ENCODE measurements at regions not wholly inside any gene's neighbourhood (a gene's known extent, or its start where the extent isn't known, plus 50 kb on each side); places are given as distances from the start of the nearest gene placed in this dataset.

DNA sequence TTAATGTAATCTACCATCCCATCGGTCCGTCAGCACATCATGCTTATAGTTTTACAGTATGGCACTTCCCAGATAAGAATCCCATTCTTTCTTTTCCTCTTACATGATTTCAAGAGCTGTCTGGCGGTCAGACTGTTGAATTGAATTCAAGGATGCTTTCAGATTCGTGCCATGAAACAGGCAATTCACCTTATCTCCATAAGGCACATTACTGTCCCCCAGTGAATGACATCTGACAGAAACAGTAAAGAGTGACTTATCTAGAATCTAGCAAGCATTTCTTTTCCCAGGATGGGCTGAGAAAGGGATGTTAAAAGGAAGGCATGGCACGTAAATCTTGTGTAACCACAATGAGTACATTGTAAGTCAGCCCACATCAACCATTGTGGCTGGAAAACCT, 61.1 kb upstream of the SEM1 start:
- Histone ChIP-seq H3K4me3 (no peak overlapping the region), H3K36me3 (no peaks in the 10 kb centered on the region), H3K27me3 (no peaks in the 10 kb centered on the region), H3K9me3 (no peaks in the 10 kb centered on the region), H3K27ac (no peak overlapping the region), H3K4me1 (no peaks in the 10 kb centered on the region)
- TF ChIP-seq, protein P1, sequence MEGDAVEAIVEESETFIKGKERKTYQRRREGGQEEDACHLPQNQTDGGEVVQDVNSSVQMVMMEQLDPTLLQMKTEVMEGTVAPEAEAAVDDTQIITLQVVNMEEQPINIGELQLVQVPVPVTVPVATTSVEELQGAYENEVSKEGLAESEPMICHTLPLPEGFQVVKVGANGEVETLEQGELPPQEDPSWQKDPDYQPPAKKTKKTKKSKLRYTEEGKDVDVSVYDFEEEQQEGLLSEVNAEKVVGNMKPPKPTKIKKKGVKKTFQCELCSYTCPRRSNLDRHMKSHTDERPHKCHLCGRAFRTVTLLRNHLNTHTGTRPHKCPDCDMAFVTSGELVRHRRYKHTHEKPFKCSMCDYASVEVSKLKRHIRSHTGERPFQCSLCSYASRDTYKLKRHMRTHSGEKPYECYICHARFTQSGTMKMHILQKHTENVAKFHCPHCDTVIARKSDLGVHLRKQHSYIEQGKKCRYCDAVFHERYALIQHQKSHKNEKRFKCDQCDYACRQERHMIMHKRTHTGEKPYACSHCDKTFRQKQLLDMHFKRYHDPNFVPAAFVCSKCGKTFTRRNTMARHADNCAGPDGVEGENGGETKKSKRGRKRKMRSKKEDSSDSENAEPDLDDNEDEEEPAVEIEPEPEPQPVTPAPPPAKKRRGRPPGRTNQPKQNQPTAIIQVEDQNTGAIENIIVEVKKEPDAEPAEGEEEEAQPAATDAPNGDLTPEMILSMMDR (IDR thresholded peaks at IDR 0.05) = no peak
- no peak for DNase-seq (ENCODE audit: low spot score)

DNA sequence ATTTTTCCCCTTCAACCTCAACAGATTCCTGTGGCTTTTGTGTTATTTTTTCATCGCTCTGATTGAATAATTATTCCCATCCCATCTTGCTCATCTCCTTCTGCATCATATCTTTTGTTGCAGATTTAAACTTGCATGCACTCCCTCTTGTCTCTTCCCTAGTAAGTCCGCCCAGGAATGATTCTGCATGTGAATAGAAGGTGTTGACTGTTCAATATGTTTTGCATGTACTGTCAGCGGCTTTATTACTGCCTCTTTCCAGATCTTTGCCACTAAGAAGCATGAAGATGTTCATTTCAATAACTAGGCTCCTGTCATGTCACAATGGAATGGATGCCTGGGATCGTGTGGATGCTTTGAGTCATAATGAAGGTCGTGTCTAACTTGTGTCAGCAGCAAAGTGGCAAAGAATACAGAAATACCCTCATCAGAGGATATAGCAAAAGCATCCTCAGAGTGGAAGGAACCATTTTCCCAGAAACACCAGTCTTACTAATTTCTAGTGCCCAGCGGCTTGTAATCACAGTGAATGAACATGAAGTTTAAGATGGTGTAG, 62.6 kb upstream of the SEM1 start:
- Histone ChIP-seq H3K4me1 (no peaks in the 10 kb centered on the region), H3K9me3 (no peaks in the 10 kb centered on the region), H3K27me3 (no peaks in the 10 kb centered on the region), H3K36me3 (no peaks in the 10 kb centered on the region), H3K27ac (no peak overlapping the region), H3K4me3 (no peak overlapping the region)
- DNase-seq (ENCODE audit: low spot score) = no peak
- TF ChIP-seq, protein P1 (IDR thresholded peaks at IDR 0.05) = no peak

DNA sequence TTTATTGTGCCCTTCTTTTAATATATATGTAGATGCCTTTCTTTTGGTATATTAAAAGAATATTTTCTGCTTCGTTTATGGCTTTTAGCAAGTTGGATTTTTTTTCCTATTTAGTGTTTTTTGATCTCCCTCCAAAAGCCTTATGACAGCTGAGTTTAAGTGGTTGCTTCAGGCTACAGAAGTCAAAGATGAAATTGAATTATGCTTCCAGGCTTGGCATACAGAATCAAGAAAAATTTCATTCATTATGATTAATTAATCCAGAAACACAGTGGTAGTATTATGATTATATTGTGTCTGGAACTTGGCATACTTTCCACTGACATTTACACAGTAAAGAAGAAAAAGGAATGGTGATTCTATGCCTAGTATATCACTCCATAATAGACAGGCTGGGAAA, 63.8 kb upstream of the SEM1 start:
- TF ChIP-seq, protein P1 (IDR thresholded peaks at IDR 0.05) = no peak
- DNase-seq (ENCODE audit: low spot score) = no peak
- no peaks in the 10 kb centered on the region for H3K27me3 ChIP-seq
- no peaks in the 10 kb centered on the region for H3K36me3 ChIP-seq
- no peaks in the 10 kb centered on the region for H3K4me1 ChIP-seq
- H3K4me3 ChIP-seq = no peak overlapping the region
- H3K9me3 ChIP-seq = no peaks in the 10 kb centered on the region
- H3K27ac ChIP-seq = no peak overlapping the region

DNA sequence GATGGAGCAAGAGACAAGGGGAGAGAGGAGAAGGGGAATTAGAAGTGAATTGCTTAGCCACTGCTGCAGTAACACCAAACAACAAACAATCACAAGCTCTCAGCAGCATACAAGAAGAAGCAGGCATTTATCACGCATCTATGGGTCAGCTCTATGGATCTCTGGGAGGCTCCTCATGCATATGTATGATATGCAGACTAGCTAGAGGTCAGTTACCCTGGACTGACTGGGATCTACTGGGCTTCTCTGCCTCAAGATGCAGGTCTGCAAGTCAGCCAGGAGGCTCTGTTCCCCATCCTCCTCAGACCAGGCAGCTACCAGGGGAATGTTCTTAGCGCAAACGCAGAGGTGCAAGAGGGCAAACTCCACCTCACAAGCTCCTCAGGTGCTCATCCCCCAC, 64.7 kb upstream of the SEM1 start:
- no peaks in the 10 kb centered on the region for H3K36me3 ChIP-seq
- no peaks in the 10 kb centered on the region for H3K9me3 ChIP-seq
- H3K27me3 ChIP-seq = no peaks in the 10 kb centered on the region
- no peak for DNase-seq (ENCODE audit: low spot score)
- H3K27ac ChIP-seq = no peak overlapping the region
- TF ChIP-seq, protein P1 (IDR thresholded peaks at IDR 0.05) = no peak
- H3K4me3 ChIP-seq = no peak overlapping the region
- H3K4me1 ChIP-seq = no peaks in the 10 kb centered on the region

DNA sequence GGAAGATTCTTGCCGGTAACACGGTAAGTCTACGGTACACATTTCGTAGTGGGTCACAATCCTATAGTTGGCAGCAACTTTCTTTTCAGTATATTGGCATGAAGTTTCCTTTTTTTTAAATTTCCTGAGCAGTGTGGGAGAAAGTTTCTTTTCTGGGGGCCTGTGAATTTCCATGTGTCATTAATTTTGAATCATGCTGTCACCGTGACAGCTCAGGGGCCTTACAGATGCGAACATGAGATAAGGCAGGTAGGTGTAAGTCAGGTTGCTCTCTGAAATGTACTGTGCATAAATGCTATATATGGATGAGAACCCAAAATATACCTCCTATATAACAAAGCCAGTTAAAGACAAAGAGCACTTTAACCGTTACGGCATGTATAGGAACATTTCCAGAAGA, 65.4 kb upstream of the SEM1 start:
- no peak overlapping the region for H3K27ac ChIP-seq
- H3K4me1 ChIP-seq = no peaks in the 10 kb centered on the region
- no peaks in the 10 kb centered on the region for H3K27me3 ChIP-seq
- TF ChIP-seq, protein P1 (IDR thresholded peaks at IDR 0.05) = no peak
- no peak overlapping the region for H3K4me3 ChIP-seq
- no peaks in the 10 kb centered on the region for H3K36me3 ChIP-seq
- no peaks in the 10 kb centered on the region for H3K9me3 ChIP-seq
- no peak for DNase-seq (ENCODE audit: low spot score)

DNA sequence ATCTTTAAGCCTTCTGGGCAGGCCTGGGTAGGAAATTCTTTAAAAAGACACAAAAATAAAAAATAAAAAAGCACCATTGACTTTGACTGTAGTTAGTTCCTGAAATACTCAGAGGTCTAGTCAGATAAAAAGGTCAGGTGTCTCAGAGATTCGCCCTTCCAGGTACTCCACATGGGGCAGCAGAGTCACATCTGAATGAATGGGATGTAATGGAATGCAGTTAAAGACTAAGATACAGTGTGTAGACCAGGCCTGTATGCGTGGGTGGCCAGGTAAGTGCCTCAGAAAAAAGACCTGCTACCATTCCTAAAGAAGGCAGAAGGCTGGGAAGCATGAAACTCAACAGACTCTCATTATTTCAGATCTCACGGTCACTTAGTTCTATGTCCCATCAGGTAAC, 68.6 kb upstream of the SEM1 start:
- no peak for DNase-seq (ENCODE audit: low spot score)
- Histone ChIP-seq H3K27me3 (no peaks in the 10 kb centered on the region), H3K4me1 (no peaks in the 10 kb centered on the region), H3K9me3 (no peaks in the 10 kb centered on the region), H3K27ac (no peak overlapping the region), H3K4me3 (no peak overlapping the region), H3K36me3 (no peaks in the 10 kb centered on the region)
- TF ChIP-seq, protein P1 (IDR thresholded peaks at IDR 0.05) = no peak

All from right atrium auricular region (tissue), 2 donors.